COR-L47 (cell line): ENCODE measurements at regions not wholly inside any gene's neighbourhood (a gene's known extent, or its start where the extent isn't known, plus 50 kb on each side); places are given as distances from the start of the nearest gene placed in this dataset.

Experiments
- DNase-seq: peaks from one replicate; lab custom pipeline; 2025; lab: John Stamatoyannopoulos, UW

DNA sequence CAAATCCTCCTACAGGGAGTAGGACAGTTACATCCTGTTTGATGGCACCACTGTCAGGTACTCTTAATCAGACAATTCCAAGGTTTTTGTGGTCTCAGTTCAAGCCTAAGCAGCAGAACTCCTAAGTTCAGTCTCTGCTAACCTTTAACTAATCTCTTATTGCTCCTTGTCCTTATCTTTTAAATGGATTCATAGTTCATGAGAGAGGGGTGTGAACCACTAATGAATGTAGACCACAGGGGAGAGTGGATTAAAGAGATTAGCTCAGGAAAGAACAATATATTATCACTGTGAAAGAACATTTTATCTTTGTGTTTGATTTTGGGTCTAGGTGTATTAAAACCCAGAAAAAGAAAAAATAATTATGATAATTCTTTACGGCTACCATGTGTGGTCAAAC, 168.9 kb downstream of the DCK start:
- DNase-seq = no peak

DNA sequence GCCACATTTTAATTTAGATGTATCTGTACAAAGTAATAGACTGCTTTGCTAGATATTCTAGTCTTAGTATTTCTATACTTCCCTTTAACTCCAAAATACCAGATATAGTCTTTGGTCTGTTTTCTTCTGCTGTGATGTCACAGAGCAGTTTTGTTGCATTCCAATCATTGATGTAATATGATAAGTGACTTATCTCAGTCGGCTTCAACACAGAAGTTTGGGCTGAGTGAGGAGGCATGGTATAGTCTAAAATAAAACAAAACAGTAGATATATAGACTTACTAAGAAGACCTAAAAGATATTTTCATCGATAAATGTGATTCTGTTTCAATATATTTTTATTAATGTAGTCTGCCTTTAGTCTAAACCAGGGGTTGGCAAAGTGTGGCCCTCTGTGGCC, 169.9 kb downstream of the DCK start:
- DNase-seq = no peak

DNA sequence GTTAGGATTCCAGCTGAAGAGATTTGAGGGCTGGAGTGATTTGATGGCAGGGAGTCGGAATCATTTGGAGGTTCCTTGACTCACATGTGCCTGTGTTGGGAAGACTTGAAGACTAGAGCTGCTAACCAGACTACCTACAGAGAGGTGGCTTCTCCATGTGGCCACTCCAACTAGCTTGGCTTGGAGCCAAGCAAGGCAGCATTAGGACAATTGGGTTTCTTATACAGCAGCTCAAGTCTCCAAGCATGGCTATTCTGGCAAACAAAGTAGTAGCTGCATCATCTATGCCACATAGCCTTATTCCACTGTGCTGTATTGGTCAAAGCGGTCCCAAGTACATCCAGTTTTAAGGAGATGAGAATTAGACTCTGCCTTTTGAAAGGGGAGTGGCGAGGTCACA, 171.7 kb upstream of the SLC4A4 start:
- no peak for DNase-seq

DNA sequence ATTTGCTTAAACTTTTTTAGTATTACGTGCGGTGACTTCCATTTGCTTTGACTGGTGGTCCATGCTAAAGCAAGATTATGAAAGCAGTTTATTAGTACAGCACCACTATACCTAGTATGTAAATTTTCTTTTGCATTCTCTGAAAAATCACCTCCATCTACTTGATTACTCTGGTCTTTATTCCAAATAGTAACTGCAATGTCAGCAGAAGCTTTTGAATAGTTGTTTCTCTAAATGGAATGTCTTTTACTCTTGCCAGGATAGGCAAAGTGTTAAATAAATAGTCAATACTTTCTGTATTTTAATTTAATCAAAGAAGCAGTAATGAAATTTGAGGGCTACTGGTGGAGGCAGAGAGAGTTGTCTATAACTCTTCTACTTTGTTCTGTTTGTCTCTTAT, 167.2 kb upstream of the SLC4A4 start:
- no peak for DNase-seq

DNA sequence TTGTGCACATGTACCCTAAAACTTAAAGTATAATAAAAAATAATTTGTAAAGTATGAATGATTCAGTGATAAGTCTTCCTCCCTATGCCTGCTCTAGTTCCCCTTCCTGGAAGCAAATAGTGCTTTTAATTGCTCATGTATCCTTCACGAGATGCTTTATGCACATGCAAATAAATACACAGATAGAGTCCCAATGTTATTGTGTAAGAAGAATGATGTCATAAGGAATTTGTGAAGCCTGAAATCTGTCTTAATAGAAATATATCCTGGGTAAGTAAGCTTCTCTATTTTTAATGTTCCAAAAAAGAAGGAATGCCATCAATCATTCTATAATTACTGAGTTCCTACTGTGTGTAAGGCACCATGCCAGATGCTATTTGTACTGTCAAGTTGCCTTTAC, 157.5 kb upstream of the SLC4A4 start:
- DNase-seq = no peak

DNA sequence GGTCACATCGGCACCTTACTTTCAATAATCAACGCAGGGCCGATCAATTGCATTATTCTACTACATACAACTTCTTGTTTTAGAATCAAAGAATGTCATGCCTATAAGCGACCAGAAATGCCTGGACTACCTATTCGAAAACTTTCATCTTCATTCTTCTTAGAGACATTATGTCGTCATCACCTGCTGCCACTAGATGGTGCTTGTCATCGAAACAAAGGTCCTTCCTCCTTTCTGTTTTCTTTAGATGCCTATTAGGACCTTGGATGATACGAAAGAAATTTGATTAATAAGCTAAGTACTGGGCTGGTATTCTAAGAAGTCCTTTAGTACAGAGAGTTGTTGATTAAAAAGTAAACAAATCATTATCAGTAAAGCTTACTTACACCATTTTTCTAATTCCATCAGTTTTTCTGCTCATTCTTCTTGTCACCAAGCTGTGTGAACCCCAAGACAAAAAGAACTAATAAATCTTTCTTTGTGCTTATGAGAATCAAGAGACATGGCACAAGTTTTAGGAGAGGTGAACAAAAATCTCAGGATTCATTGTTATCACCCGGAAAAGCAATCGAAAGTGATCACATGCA, 154.5 kb upstream of the SLC4A4 start:
- DNase-seq = peak; percentile 10

DNA sequence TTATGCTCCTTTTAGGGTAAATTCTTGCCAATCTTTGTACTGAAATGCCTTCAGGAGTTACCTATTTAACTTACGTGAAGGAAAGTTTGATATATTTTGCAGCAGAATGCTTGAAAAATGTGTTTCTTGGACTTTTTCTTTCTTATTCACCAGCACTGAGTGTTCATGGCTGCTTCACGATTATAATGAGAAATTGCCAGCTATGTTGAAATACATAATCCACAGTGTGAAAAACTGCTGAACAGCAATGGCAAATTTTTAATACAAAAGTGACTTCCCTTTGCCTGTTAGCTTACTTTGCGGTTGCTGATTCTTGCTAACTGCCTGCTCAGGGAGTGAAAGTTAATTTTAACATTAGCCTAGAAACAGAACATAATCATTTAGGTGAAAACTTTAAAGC, 153.8 kb upstream of the SLC4A4 start:
- DNase-seq = no peak

DNA sequence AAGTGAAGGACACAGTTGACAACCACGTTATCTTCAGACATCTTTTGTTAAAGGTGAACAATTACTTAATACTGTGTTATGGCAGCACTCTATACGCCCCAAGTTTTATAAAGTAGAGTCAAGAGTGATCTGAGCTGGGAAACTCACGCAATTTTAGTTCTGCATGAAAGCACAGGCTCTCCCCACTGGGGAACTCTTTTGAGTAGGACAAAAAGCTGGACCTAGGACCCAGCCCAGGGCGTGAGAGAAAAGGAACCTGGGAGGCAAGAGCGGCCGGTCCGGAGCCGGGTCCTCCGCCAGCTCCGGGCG, 152.6 kb upstream of the SLC4A4 start:
- no peak for DNase-seq

DNA sequence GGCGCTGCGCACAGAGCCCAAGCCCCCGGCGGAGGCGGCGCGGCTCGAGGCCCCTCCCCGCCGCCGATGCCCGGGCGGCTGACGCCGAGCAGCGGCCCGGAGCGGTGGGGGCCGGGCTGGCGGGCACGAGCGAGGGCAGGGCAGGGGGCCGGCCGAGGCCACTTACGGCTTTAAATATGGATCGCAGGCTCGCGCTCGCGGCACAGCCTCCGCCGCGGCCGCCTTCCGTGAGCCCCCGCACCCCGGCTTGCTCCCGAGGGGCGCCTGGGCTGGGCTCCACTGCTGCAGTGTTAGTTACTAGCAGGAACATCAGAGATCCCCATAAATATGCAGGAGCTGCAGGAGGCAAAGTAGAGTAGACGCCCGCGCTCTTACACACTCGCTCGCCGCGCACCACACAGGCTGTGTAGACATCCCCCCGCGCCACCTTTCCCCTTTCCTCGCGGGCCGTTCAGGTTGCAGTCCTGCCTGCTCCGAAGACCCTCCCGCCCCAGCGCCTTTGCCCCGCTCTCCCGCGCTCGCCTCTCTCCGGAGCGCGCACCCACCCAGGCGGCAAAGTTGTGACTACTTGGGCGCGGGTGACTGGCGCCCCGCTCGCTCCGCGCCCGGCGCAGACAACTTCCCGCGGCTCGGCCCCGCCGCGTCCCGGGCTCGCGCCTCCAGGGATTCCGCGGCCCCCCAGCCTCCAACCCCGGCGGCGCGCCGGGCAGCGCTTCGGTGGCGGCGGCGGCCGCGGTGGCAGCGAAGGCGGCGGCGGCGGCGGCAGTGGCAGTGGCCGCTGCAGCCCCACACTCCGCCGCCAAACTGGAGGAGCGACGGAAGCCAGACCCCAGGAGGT, 152.0 kb upstream of the SLC4A4 start:
- peak; percentile 31 for DNase-seq

DNA sequence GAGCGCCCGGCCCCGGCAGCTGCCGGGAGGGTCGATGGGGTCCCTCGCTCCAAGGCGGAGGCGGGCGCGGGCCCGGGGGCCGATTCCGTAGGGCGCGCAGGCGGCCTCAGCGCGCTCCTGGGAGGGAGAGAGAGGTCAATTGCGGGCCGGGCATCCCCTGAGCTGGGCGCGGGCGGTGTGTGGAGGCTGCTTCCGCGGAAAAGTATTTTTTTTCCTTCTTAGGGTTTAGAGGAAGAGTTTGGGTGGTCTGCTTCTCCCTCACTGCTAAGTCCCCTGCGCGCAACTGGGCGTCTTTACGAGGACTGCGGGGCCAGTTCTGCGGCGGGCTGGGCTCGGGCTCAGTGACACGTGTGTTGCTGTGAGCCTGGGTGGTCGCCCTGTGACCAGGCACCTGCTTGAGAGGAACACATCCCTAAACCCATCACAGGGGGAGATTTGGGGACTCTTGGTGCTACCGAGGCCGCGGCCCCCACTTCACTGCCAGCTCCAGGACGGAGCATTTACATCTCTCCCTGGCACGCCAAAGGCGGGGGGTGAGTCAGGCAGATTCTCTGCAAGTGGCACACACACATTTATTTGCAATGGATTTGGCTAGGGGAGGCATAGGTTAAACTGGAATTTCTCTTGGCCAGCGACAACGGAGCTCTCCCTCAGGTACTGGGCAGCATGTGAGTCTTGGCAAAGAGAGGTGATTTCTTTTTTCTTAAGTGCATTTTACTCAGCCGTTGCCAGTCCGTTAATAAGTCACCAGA, 151.2 kb upstream of the SLC4A4 start:
- DNase-seq = no peak

DNA sequence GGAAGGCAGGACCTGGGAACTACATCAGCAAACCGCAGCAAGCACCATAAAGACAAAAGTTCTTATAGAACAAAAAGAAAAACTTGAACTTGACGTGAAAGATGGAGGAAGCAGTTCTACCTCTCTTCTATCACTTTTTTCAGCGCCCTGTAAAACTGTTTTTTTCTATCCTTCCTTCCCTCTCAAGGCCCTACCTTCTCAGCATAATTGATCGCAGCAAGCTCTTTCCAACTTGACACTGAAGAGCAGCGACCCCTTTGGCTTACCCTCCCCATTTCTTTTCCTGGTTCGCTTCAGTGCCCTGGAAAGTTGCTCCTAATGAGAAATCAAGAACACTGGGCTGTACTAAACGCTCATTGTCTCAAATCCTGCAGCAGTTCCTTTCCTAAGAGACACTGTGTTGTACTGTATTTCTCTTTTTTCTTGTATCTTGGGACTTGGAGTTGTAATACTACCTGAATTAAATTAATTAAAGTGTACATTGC, 150.6 kb upstream of the SLC4A4 start:
- DNase-seq = no peak

DNA sequence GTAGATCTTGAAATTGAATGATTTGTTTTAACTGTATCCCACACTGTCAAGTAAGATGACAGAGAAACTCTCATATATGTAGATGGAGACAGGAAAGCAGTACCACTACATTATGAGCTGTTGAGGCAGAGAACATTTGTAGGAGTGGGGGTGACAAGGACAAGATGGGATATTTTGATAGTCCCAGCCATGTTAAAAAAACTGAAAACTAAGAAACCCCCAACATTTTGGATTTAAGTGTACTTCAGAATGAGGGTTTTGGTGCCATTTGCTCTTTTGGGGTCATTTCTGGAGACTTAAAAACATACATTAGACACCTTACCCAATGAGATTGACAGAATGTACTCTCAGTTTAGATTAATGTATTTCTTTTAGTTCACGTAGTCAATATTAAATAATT, 149.9 kb upstream of the SLC4A4 start:
- no peak for DNase-seq

DNA sequence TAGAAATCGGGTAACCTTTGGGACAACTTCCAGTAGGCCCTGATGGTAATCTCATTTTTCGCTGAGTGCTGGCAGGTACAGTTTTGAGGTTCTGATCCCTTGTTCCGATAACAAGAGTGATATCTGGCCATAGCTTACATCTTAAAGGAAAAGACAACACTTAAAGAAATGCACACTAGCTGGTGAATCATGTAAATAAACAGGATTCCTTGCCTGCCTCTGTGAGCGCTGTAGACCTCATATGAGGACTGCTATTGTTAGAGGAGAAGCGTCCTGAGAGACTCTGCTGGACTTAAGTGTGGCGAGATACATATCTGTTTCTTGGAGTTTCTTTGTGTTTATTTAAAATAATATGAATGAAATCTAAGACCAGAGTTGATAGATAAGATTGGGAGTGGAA, 149.3 kb upstream of the SLC4A4 start:
- no peak for DNase-seq

DNA sequence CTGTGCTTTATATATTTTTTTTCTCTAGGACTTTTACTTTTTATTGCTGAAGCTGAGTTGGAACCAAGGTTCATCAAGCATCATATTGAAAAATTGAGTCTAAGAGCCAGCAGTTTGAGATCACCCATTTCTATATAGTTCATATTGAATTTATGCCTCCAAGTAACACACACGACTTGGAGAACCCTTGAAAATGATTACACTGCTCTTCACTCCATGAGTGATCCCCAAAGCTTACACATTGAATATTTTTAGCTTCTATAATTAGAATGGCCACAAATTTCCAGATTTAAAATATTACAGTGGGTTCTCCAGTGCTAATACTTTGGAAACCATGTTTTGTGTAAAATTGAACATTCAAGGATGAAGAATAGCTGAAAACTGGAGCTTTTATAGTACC, 144.4 kb upstream of the SLC4A4 start:
- no peak for DNase-seq

DNA sequence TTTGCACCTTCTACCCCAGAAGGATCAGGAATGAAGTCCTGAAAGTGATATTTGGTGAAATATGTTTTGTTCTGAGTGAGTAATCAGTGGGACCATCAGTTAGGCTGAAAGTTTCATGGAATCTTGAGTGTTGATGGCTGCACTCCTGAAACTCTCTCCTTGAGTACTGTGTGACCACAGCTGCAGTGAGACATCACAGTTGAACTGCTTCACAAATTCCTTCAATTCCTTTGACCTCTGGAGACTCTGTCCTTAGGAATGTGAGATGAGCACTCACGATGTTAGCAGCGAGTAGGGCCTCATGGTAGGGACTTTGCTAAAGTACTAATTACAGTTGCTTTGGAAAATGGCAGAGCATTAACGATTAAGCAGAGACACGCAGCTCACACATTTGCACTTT, 142.9 kb upstream of the SLC4A4 start:
- no peak for DNase-seq

DNA sequence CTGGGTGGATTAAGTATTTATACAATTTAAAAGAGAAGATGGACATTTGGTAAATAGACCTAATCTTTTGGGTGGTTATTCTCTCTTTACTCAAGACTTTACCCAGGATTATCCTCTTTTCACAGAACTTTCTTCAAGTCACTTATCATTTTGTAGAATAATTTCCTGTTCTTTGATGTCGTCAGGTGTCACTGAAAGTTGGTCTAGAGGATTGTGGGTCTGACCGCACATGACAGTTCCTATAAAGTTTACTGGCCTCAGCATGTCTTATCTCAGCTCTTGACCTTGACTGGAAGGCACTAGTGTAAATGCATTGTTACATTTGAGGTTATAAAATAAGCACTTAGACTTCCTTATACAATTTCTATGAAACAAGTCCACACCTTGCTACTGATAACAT, 139.9 kb upstream of the SLC4A4 start:
- DNase-seq = no peak

DNA sequence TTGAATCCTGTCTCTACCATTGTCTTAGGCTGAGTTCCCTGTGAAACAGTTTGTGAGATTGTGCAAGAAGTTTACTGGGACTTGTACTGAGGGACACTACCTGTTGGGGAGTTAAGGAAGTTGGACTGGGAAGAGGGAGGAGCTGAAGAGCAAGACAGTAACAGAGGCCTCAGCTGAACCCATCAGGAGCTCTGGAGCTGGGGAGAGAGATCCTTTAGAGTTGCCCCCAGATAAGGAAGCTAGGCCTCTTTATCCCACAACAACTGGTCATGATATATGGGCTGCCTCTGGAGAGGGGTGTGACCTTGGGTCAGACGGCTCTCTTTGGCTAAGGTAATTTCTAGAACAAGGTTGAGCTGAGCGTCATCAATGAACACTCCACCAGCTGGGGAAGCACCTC, 137.8 kb upstream of the SLC4A4 start:
- no peak for DNase-seq

DNA sequence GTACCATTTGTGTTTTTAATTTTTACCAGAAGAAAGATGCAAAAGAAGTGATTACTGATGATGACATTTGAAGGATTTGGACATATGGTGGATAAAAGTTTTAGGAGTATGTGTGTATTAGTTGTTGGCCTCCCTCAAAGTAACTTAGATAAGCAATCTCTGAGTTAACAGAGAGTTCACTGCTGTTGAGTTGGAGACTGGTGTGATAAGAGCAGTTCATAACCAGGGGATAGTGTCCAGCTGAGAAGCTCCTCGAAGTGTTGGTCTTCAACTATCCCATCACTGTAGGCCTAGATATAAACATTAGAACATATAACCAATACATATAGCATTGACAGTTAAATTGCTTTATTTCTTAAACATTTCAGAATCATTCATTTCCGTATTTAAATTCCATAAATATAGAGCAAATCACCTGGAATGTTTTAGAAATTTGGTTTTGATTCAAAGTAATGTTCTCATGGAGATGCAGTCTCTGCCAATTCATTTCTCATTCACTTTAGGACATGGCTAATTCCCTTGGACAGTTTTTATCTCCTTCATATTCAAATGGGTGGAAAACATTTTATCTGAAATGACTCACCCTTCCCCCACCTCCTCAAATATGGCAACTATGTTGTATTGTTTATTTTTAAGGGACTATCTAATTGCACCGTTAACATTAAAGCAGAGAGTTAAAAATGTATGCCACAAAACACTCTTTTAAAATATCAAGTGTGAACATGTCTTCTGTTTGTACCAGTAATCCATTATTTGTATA, 136.8 kb upstream of the SLC4A4 start:
- DNase-seq = no peak

DNA sequence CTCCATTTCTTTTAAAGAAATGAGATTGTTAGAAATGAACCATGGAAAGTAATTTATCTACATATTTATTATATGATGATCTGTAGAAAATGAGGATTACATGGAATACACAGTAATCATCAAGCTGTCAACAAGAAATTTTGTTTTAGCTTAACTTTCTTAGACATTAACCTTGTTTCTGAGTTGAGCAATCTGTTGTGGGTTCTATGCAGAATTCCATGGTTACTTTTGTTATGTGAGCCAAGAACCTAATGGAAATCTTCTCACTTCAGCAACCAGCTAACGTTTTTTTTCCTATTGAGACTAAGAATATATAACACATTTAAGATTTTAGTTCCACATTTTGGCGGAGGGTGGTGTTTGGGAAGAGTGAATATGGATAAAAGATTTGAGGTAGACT, 136.1 kb upstream of the SLC4A4 start:
- no peak for DNase-seq

DNA sequence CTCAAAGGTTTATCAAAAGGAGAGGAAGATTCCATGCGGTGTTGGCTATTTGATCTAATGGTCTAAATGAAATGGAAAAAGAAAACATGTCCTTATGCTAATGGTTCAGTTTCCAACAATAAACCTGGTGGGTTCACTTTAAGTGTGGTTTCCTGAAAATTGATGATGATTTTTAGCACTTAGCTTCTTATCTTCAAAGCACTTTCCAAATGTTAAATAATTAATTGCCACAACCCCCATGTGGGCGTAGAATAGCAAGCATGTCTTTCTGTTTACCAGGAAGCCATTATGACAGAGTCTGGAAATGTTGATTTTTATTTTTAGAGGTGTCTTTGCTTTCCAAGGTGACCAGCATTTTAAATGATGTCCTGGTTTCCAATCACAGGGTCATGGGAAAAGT, 134.8 kb upstream of the SLC4A4 start:
- DNase-seq = no peak

DNA sequence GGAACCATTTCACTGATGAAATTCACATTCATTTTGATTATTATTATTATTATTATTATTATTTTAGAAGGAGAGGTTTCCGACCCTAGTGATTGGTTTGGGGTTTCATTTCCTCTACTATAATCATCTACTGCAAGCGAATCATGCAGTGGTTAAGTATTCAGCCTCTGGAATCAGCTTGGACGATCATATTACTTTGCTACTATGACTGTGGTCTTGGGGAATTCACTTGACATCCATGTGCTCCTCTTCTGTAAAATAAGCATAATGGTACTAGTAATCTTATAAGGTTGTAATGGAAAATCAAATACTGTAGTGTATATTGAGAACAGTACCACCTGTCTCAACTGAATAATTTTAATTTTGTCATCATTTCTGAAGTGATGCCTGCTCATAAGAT, 132.1 kb upstream of the SLC4A4 start:
- no peak for DNase-seq

DNA sequence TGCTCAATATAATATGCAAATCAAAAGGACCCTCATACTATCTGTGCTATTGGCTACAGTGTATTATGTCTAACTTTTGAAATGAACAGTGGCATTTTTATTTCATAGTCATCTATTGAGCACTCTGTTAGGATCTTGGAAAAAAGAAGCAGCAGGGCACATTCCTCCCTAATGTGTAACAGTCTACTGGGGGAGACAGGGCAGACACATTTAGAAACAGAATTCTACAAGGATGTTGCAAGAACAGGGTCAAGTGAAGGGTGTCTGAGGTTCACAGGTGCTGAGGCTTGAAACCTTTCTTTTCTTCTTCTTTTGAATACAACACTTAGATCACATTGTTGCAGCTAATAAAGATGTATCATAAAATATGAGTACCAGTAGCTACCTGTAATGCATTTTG, 129.7 kb upstream of the SLC4A4 start:
- DNase-seq = no peak

DNA sequence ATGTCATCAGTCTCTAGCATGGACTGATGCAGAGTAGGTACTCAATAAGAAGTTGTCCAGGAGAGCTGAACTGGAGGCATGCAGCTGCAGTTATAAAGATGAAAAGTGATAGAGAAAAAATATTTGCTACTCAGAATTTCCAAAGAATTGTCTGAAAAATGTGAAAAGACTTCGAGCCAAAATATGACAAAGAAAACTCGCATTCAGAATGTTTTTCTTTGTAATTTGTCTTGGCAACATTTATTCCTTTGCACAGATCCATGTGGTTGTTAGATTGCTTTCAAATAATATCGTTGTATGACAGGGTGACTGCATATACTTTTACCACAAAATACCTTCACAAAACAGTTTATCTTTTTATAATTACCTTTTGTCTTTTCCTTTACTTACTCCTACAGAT, 128.0 kb upstream of the SLC4A4 start:
- no peak for DNase-seq
